Activated naive CD4-positive, alpha-beta T cell treated with Interleukin-2 at 50 U/mL for 16 hours (primary cell): ENCODE measurements at regions not wholly inside any gene's neighbourhood (a gene's known extent, or its start where the extent isn't known, plus 50 kb on each side); places are given as distances from the start of the nearest gene placed in this dataset.

Source experiments
- DNase-seq: peaks from one replicate; pipeline ENCODE4 v3.0.0-alpha.2; 2020

DNA sequence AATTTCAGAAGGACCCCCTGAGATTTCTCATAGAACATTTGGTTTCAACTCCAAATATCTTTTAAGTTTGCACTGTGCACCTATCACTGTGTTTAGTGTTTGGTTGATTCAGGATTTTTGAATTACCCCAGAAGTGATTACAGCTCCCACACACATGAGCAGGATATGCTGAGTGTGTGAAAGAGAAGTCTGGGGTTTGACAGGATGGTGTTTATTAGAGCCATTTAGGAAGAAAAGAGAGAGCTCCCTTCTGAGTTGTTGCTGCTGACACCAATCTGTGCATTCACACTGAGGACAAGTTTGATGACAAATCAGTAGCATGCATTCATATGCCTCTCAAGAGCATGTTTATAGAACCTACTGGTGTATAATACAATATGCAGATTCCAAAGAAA lies 118.1 kb downstream of the RPL22L1 start:
- DNase-seq: no peak

GRCh38 chr3:170751083-170751898 lies 118.7 kb downstream of the RPL22L1 start:
- no peak for DNase-seq

GRCh38 chr3:170750478-170750830 lies 119.5 kb downstream of the RPL22L1 start:
- no peak for DNase-seq

DNA sequence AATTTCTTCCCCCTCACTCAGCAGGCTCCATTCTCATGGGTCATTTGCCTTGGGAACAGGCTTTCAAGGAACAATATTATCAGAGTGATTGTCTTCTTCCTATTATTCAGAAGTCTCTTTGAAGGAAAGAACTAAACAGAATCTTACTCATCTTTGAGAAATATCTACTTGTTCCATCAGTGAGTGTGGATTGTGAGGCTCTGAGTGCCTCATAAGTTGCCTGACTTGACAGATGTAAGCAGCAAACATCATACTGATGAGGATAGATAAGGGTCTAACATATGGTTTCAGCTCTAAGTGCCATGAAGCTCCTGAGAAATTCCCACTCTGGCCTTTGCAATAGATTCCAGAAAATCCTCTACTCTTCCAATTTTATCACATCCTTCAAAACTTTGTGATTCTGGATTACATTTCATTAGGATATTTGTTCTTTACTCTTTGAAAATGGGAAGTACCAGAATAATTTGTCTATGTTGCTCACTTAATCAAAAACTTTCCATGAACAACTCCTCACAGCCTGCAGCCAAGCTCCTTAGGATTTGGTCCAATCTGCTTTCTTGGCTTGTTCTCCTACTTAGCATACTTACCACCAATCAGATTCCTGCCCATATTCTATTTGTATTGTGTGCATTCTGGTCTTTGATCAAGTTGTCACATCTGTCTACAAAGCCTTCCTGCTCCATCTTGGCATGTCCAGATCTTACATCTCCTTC lies 120.1 kb downstream of the RPL22L1 start:
- DNase-seq: no peak

DNA sequence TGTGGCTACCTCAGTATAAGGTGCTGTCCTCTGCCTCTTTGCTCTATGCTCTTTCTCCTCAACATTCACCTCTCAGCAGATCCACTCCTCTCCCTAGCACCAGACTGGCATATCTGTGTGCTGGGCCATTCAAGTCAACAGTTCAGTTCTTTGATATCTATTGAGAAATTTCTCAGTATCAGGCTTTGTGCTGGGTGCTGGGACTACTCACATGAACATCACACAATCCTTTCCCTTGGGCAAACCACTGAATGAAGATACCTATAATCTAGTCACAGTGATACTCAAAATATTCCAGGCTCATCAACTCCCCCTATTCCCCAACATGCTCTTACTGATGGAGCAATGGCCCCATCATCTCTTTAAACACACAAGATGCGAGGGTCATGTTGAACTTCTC lies 120.8 kb downstream of the RPL22L1 start:
- no peak for DNase-seq

DNA sequence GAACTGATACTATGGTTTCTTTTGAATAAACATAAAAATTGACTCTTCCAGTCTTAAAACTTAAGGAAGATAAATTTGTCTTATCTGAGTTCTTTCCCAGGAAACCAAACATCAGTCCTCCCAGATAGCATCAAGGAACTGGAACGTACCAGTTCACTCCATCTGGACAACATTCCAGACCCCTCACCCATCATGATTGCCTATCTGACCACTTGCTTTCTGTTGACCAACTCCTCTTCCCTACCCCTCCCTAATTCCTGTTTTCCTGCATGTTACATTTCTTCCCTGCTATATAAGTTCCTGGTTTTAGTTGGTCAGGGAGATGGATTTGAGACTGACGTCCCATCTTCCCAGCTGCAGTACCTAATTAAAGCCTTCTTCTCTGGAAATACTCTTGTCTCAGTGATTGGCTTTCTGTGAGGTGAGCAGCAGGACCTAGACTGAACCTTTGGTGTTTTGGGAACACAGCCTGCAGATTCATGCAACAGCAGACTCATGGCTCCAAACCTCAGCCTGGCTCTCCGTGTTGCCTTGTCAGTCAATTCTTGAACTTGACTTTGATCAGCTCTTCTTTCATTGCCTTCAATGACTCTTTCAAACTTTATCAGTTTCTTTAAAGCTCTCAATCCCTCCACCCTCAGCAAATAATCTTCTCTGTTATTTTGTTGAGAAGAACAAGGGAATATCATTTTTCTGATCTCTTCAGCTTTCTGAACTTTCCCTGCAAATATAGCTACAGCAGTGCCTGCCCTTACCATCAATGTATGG lies 123.6 kb downstream of the RPL22L1 start:
- no peak for DNase-seq

- DNase-seq: no peak
These were observed 124.7 kb downstream of the RPL22L1 start for GRCh38 chr3:170745211-170745718.

DNA sequence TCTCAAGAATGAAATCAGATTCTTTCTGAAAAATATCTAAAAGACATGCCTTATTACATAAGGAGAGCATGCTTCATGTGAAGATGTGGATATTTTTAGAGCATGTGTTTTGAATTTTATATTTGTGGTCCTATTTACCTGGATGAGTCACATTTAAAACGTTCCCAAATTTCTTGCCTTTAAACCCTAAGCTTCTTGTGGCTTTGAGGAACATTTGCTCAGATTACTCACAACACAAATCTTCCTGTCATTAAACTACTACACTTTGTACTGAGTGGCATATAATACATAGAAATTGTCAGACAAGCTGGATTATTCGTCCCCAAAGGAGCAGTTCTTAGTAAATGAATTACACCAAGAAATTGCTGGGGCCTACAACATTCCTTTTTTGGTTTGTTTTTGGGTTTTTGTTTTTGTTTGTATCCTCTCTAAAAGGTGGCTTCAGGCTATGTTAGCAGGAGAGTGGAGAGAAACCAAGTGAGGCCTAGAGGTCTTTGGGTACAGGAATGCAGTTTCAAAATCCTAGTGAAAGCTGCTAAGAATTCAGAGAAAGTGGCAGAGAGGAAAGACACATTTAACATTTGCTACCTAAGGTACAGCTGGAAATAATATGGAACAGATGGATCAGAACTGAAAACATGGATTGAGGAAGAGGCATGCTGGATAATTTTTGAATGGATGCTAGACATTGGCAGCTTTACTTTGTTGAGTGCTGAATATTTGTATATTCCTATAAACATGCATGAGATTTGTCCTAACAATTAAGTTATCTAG lies 128.1 kb downstream of the RPL22L1 start:
- no peak for DNase-seq

DNA sequence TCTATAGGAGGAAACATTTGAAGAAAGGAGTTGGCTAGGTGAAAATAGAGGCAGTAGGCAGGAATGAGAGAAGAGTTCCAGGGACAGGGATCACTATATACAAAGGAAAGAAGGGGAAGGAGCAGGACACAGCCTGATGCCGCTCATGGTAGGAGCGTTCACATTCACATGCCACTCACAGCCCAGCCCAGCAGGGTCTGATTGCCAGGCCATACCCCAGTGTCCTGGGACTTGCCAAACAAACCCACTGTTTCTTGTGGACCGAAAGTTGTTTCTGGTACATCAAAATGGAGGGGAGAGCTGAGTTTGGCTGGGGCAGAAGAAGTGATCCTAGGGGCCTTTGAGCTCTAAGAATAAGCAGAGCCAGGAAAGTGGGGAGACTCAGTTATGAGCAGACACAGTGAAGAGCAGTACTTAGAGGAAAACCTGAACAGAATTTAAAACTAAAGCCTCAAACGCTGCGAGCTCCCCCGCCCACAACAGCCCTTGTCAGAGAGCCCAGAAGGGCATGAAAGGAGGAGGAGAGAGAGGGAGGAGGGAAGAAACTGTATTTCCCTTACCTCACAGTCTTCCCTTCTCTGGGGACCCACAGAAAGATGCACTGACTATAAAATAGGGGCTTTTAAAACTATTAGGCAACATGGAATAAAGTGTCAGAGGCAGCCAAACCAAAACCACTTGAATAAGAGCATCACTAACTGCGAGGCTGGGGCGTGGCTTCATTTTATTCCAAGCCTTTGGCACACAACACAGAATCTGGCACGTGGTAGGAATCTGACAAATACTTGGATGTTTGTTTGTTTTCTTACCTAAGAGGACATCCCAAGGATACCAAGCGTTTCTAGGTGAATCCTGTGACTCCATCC lies 129.0 kb downstream of the RPL22L1 start:
- no peak for DNase-seq

DNA sequence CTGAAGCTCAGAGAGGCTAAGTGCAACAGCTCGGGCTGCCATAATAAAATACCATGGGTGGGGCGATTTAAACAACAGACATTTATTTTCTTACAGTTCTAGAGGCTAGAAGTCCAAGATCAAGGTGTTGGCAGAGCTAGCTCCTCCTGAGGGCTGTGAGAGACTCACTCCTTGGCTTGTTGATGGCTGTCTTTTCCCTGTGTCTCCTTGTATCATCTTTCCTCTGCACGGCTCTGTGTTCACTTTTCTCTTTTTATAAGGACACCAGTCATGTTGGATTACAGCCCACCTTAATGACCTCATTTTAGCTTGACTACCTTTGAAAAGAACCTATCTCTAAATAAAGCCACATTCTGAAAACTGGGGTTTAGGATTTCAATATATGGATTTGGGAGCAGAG lies 129.7 kb downstream of the RPL22L1 start:
- no peak for DNase-seq

DNA sequence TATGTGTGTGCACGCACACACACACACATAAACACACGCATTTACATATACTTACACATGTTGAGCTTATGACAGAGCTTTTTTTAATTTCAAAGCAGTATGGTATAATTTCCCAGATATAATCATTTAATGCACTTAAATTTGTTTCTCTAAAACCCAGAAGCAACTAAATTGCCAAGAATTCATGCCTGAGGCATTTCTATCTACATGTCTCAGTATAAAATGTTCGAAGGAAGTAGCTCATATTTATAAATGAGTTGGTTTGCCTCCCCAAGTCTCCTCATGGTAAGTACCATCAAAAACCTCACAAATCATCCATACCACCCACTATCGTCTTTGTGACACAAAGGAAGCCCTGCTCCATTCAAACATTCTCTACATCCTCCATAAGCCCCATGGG lies 130.6 kb downstream of the RPL22L1 start:
- DNase-seq: no peak

GRCh38 chr3:170738766-170739165 lies 131.2 kb downstream of the RPL22L1 start:
- no peak for DNase-seq

DNA sequence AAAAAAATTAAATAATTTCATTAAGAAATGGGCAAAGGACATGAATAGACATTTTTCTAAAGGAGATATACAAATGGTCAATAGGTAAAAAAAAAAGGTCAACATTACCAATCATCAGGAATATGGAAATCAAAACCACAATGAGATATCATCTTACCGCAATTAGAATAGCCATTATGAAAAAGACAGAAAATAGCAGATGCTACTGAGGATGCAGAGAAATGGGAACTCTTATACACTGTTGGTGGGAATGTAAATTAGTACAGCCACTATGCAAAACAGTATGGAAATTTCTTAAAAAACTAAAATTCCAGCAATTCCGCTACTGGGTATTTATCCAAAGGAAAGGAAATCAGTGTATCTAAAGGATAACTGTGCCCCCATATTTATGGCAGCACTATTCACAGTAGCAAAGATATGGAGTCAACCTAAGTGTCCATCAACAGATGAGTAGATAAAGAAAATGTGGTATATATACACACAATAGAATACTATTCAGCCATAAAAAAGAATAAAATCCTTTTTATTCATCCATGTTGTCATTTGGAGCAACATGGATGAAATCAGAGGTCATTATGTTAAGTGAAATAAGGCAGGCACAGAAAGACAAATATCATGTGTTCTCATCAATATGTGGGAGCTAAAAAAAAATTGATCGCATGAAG lies 132.4 kb downstream of the RPL22L1 start:
- no peak for DNase-seq

- no peak for DNase-seq
These were observed 134.2 kb downstream of the RPL22L1 start for GRCh38 chr3:170735821-170736220.

DNA sequence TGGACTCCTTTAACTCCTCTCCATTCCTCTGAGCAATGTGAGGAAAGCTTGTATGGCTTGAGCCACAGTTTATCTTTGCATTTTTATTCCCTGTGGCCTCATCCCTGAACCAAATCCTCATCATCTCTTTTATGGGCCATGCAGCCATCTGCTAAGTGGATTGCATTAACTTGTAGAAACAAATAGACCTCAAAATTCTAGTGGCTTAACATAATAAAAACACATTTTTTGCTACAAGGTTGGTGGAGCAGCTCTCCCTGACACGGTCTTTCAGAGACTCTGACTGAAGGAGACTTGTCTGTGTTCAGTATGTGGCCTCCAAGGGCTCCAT lies 135.3 kb downstream of the RPL22L1 start:
- DNase-seq: no peak

GRCh38 chr3:170734043-170734734 lies 135.8 kb downstream of the RPL22L1 start:
- no peak for DNase-seq

DNA sequence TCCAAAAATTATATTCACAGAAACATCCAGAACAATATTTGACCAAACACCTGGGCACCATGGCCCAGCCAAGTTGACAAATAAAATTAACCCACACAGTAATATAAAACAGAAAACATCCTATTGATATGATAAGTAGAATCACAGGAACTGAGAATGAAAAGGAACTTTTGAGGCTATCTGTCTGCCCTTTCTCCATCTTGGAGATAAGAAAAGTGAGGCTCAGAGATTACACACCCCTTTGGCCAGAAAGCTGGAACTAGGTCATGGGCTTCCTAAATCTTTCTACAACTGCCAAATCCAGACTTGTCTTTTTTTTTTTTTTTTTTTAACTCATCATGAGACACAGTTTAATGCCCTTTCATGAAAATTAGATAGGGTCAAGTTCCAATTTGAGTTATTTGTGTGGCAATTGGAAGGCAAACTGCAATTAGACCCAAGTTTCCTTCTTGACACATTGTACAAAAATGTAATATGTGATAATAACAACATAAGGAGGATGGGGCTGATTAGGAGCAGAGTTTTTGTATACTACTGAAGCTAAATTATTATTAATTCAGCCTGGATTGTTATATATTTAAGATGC lies 137.2 kb downstream of the RPL22L1 start:
- no peak for DNase-seq

DNA sequence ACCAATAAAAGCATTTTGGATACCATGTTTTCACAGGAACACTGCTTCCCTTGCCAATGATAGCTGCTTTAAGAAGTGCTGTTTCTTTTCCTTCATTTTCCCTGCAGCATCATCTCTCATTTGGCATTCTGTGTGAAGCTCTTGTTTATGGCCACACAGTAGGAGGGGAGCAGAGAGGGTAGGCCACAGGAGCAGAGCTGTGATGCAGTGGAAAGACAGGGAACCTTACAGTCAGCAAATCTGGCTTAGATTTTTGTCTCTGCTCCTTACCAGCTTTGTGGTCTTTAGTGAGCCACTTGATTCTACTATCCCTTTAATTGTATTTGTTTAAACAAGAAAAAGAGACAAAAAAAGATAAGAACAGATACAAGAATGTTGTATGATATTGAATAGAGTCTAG lies 138.7 kb downstream of the RPL22L1 start:
- no peak for DNase-seq

- DNase-seq: no peak
These were observed 139.8 kb downstream of the RPL22L1 start for GRCh38 chr3:170730071-170730812.

DNA sequence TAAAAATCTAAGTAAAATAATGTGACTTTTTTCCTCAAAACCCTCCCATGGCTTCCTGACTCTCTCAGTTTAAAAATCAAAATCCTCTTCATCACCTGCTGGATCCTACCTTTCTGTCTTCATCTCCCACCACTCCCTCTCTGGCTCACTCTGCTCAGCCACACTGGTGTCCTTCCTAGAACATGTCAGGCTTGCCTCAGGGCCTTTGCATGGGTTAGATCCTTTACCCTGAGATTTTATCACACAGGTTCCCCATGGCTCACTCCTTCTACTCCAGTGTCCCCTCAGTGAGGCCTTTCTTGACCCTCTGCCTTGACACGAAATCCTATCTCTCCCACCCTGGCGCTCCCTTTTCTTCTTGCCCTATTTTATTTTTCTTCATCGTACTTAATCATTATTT lies 141.8 kb downstream of the RPL22L1 start:
- no peak for DNase-seq
